Fibroblast of gingiva (primary cell): ENCODE measurements at regions not wholly inside any gene's neighbourhood (a gene's known extent, or its start where the extent isn't known, plus 50 kb on each side); places are given as distances from the start of the nearest gene placed in this dataset.

Source experiments
- DNase-seq: peaks from one replicate; pipeline ENCODE4 v3.0.0-alpha.2; 2011; ENCODE audit warnings: low read depth

DNA sequence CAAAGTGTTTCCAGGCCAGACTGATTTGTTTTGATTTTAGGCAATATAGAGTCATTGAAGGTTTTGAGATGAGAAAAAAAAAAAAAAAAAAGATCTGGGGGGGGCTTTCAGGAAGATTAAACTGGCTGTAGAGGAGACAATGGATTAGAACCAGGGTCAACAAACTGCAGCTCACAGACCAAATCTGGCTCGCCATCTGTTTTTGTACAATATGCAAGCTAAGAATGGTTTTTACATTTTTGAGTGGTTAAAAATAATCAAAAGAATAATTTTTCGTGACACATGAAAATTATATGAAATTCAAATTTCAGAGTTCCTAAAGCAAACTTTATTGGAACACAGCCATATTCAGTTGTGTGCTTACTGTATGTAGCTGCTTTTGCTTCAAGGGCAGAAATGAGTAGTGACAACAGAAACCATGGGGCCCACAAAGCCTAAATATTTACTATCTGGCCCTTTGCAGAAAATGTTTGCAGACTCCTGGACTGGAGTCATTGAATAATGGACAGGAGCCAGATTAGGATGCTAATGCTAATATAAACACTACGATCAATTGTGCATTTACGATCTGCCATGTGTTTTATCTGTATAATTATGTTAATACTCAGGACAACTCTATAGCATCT lies 375.7 kb upstream of the DAB1 start:
- DNase-seq = no peak

GRCh38 chr1:57798543-57798942 lies 374.7 kb upstream of the DAB1 start:
- no peak for DNase-seq

DNA sequence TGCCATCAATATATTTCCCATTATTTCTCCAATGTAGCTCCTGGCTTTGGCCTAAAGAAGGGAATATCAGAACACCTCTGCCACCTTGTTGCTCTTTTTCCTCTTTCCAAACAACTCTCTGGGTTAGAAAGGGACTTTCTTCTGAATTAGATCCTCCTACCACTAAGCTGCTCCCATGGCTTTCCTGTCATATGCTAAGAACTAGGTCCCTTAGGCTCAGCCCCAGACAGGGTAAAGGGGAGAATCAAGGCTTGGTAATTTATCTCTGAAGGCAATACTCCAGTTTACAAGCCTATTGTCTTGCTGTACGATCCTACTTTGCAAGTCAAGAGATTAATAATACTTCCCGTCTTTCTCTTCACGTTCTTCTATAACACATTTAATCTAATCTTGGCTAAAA lies 373.2 kb upstream of the DAB1 start:
- no peak for DNase-seq

DNA sequence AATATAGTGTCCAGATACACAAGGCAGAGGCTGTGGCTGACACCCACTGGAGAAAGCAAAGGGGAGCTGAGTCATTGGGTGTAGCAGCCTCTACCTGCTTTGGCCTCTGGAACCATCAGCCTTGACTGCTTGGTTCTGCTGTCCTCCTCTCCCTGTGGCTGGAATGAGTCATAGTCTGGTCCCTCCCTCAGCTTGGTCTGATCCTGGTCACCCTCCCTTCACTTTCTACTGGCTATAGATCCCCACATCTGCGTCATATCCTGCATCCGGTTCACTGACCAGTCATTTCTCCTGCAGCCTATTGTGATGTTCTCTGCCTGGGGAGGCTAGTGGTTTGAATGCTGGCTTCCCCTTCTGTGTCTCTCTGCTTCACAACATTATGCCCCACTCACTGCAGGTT lies 372.8 kb upstream of the DAB1 start:
- DNase-seq = no peak

- DNase-seq = no peak
Measured at GRCh38 chr1:57795886-57796285, 372.0 kb upstream of the DAB1 start.

DNA sequence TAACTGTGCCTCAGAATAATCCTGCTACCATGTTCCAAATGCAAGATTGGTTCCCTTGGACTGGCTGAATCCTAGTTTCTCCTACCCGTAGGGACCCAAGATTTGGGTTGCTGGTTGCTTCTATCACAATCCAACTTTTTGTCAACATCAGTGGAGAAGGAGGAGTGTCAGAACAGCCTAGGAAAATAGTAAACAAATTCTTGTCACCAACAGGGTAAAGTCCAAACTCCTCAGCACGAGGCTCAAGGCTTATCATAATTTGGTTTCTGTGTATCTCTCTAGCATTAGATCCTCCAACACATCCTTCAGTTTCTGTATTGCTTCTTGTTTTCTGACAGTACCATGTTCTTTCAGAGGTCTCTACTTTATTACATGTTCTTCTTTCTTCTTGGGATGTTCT lies 370.2 kb upstream of the DAB1 start:
- no peak for DNase-seq

GRCh38 chr1:57791497-57791896 lies 367.6 kb upstream of the DAB1 start:
- DNase-seq = no peak

- DNase-seq = no peak
Measured at GRCh38 chr1:57789936-57790335, 366.1 kb upstream of the DAB1 start.

- DNase-seq = no peak
Measured at GRCh38 chr1:57788313-57788712, 364.5 kb upstream of the DAB1 start.

DNA sequence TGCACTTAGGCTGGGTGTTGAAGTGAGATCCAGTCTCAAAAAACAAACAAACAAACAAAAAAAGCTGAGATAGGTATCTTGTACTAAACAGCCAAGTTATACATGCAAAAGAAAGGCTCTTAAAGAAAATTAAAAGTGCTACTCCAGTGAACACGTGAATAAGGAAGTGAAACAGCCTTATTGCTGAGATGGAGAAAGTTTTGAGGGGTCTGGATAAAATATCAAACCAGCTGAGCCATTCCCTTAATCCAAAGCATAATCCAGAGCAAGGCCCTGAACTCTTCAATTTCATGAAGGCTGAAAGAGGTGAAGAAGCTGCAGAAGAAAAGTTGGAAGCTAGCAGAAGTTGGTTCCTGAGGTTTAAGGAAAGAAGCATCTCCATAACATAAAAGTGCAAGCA lies 360.5 kb upstream of the DAB1 start:
- DNase-seq = no peak

DNA sequence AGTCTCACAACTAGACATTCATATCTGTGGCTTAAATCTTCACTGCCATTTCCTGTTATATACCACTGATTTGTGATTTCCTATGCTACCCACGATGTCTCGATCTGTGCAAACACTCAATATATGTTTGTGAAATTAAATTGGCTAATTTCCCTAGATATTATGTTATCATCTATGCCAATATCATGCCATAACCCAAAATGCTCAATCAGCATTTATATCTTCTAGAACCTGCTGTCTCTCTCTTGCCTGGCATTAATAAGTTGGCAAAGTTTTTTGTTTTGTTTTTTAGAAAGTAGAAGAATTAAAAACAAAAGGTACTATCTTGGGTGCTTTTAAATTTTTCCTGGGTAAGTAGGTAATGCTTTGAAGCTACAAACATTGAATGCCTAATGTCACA lies 358.5 kb upstream of the DAB1 start:
- DNase-seq = no peak

GRCh38 chr1:57772580-57773195 lies 348.8 kb upstream of the DAB1 start:
- DNase-seq = no peak

DNA sequence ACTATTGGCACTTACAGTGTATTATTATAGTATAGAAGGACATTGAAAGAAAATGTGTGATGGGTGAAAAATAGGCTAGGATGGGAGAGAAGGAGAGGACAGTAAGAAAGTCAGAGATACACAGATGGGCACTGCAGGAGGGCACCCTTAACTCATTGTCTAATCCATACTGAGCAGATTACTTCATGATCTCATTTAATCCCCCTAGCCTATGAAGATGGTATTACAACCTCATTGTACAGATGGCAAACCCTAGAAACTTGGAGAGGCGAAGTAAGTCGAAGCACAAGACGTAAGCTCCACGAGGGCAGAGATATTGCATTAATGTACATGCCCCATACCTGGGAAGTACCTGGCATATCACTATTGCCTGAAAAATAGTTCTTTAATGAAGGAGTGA lies 346.9 kb upstream of the DAB1 start:
- DNase-seq = no peak

- DNase-seq = no peak
Measured at GRCh38 chr1:57770236-57770635, 346.4 kb upstream of the DAB1 start.

- no peak for DNase-seq
Measured at GRCh38 chr1:57761628-57762027, 337.8 kb upstream of the DAB1 start.

DNA sequence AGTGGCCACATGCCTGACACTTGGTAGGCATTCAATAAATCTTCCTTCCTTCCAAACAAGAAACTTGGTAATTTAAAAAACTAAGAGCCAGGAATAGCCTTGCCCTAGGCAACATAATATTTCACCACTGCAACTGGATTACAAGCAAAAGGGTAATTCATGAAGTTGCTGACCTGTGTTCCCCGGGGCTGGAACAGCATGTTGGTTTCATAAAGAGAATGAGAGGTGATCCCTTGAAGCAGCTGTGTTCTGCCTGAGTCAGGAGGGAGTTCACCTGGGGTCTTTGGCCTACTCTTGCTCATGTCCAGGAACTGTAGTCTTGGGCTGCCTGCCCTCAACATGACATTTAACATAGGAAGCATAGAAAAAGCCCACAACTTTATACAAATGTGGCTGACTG lies 329.0 kb upstream of the DAB1 start:
- DNase-seq = no peak

DNA sequence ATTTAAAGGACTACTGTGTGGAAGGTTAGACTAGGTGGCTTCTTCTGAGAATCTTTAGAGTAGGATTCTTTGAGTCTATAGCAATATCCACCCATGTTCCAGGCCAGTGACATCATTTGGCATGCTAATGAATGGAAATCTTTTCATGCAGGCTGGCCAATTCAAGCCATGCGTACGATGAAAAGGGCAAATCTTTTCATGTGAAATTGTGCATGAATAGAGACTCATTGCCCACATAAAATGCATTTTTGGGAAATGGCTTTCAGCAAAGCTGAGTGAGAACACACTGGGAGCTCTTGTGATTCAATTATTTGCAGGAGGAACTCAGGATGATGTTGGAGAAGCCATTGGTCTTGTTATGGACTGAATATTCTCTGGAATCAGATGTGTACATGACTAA lies 324.9 kb upstream of the DAB1 start:
- DNase-seq = no peak

- DNase-seq = no peak
Measured at GRCh38 chr1:57747818-57748217, 324.0 kb upstream of the DAB1 start.

DNA sequence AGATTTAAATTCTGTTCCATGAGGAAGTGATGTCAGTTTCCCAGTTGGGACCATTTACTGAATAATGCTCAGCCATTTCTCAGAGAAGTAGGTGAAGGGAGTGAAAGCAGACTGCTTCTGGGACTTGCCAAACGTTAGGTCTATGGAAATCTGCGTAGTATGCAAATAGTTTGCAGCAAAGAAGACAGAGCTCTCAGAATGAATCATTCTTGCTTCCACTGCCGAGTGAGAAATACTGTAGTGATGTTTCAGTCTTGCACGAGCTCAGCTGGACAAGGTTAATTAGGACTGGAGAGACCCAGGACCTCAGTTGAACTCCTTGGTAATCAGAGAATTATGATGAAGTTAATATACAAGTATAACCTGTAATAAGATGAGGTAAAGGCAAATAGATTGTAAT lies 317.7 kb upstream of the DAB1 start:
- DNase-seq = no peak

DNA sequence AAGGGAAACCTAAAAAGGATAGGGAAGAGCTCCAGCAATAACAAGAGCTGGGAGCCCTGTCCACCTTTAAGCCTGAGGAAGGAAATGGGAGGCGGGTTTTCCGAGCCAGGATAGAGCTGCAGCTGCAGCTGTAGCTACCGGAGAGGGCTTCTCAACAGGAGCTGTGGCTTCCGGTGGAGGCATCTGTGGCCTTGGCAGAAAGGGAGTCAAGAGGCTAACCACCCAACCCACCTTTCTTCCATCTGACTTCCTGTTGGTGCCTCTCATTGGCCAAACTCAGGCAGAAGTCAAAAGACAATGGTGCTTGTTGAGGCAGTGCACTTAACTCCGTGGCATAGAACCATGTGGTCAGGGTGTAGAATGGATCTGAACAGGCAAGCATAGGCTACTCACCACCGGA lies 313.1 kb upstream of the DAB1 start:
- DNase-seq = no peak

- DNase-seq = no peak
Measured at GRCh38 chr1:57729181-57729580, 305.3 kb upstream of the DAB1 start.

- no peak for DNase-seq
Measured at GRCh38 chr1:57727121-57727520, 303.3 kb upstream of the DAB1 start.

GRCh38 chr1:57725318-57725717 lies 301.5 kb upstream of the DAB1 start:
- DNase-seq = no peak

- DNase-seq = no peak
Measured at GRCh38 chr1:57724535-57724934, 300.7 kb upstream of the DAB1 start.
